NCI-H2227 treated with DMSO at 0.1 percent for 48 hours (cell line): ENCODE measurements at regions not wholly inside any gene's neighbourhood (a gene's known extent, or its start where the extent isn't known, plus 50 kb on each side); places are given as distances from the start of the nearest gene placed in this dataset.
"Not testable (repeated sequence)": the region's sequence is repeated elsewhere in the genome, so short reads cannot be mapped to it uniquely, and the experiment has no call there.

ENCODE experiments used
- DNase-seq: peaks from one replicate; lab custom pipeline; 2025; lab: John Stamatoyannopoulos, UW

- DNase-seq = no peak
These were observed 221.4 kb downstream of the ARL4C start for GRCh38 chr2:234275515-234275914.

DNA sequence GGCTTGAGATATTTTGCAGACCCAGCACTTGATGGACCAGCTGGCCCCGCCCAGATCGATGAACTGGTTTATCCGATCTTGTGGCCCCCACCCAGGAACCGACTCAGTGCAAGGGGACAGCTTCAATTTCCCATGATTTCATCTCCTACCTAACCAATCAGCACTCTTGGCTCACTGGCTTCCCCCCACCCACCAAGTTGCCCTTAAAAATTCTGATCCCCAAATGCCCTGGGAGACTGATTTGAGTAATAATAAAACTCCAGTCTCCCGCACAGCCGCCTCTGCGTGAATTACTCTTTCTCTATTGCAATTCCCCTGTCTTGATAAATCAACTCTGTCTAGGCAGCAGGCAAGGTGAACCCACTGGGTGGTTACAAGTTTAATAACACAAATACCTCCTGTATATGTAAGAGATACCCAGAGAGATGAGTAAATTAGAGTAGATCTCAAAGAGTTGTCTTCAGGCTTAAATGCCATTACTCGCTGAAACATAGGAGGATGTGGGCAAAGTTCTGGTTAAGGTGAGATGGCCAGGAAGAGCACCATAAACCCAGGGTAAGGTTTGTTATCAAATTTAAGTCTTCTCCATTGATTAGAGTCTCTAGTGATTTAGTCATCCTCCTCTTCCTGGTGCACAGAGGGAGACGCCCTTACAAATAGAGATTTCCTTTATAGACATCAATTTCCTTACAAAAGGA, 222.8 kb downstream of the ARL4C start:
- DNase-seq = no peak

DNA sequence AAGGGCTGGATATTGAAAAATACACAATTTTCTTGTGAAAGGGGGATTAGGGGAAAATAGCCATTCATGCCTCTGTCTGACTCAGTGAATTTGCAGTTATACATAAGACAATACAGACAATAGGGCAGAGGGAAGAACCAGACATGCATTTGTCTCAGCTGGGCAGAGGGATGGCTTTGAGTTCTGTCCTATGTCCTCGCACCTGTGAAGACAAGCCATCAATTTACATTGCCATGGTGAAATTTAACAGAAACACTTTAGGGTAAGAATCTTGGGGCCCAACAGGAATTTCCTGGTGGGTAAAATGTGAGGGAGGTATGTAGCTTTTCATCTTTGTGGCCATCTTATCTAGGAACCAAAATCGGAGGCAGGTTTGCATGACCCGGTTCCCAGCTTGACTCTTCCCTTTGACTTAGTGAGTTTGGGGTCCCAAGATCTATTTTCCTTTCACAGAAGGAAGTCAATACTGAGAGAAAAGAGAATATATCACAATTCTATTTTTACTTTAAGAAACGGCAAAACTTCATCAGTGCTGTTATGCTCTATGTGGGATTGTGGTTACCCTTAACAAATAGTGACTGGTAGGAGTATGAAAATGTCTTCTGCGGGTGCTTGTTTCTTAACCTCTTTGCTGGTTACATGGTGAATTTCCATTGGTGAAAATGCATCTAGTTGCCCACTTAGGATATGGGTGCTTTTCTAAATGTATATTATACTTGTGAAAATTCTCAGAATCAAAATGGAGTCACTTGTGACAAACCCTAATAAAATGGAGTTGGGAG, 221.8 kb downstream of the SPP2 start:
- no peak for DNase-seq

GRCh38 chr2:234271338-234271737, 220.8 kb downstream of the SPP2 start:
- no peak for DNase-seq

DNA sequence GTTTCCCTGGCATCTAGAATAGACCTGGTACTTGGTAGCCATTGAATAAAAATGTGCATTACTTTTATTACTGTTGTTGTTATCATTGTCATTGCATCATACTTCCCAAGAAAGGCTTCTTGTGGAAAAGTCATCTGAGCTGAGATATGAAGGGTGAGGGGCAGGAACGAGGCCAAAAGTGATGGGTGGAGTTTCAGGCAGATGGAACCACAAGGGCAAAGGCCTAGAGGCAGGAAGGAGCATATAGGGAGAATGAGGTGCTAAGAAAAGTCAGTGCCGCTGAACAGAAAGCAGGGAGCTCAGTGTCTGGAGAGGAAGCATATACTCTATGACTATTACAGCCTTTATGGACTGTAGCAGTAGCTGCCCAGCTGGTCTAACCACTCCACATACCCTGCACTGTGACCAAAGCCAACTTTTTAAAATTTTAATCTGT, 219.3 kb downstream of the SPP2 start:
- DNase-seq = no peak

DNA sequence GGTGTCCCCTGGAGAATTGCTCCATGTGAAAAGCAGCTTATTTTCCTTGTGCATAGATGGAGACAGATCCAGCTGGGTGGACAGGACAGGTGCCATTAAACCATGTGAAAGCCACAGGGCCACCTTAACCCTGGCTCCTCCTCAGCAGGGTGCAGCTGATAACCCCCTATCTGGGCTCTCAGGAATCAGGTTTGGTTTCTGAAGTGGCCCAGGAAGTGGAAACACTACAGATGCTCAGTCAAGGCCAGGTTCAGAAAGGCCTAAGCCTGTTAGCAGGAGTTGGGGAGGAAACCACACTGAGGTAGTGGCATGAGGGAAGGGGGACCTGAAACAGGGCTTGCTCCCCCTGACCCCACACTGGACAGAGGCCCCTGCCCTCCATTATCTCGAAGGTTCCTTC, 217.0 kb downstream of the SPP2 start:
- DNase-seq = no peak

GRCh38 chr2:234266952-234267351, 216.4 kb downstream of the SPP2 start:
- no peak for DNase-seq

GRCh38 chr2:234265206-234265605, 214.7 kb downstream of the SPP2 start:
- no peak for DNase-seq

GRCh38 chr2:234261736-234262135, 211.2 kb downstream of the SPP2 start:
- no peak for DNase-seq

DNA sequence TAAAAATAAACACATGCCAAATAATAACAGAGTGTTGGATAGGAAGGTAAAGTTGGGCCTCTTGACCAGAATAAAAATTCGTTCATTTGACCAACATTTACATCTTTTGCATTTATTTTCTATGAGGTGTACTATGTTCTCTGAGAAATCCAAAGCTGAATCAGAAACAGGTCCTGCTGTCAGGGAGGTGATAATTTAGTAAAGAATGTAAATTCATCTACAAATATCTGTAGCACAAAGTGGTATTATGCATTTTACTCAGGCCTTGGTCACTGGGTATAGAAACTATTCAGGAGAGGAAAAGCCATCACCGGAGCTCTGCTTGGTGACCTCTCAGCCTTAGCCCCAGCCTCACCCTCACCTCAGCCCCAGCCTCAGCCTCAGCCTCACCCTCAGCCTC, 208.9 kb downstream of the SPP2 start:
- DNase-seq = no peak

- DNase-seq = no peak
These were observed 208.2 kb downstream of the SPP2 start for GRCh38 chr2:234258562-234259141.

DNA sequence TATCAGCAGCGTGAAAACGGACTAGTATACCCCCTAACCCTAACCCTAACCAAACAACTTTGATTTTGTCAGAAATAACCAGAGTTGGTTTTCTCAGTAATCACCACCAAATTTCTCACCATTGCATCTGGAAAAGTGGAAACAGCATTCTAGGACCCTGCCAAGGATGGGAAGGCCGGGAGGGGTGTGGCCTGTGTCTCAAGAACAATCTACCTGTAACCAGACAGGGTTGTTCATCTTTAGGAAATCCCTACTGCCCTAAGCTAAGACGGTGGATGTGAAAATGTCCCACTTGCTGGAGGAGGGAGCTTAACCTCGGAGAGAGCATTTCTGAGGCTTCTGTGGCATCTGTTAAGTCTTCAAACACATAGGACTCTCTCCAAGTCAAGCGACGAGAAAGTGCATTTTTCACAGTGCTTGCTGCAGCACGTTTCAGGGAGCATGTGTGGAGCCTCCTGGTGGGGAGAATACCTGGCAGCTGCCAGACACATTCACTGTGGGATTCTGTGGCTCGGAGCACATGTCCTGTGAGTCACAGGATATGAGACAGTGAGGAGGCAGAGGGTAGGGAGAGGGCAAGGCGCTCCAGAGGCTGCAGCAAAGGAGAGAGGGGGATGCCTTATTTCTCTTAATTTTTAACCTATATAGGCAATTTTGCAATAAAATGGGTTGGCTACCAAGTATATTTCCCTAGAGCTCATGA, 207.5 kb downstream of the SPP2 start:
- no peak for DNase-seq

- no peak for DNase-seq
These were observed 206.0 kb downstream of the SPP2 start for GRCh38 chr2:234256516-234256915.

- no peak for DNase-seq
These were observed 204.4 kb downstream of the SPP2 start for GRCh38 chr2:234254783-234255521.

DNA sequence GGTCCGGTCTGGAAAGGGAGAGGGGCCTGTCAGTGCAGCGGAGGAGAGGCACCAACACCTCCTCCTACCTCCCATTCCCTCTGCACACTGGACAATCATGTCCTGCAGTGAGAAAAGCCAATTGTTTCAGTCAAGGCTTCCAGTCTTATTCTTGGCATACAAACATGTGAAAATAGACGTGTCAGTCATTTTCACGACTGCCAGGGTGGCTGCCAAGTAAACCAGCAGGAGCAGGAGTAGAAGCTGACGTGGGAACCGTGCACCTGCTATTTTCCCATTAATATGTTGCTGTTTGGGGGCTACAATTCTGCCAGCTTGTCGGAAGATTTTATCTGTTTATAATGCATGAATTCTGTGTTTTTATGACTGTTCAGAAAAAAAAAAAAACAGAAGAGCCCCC, 202.3 kb downstream of the SPP2 start:
- DNase-seq = no peak

DNA sequence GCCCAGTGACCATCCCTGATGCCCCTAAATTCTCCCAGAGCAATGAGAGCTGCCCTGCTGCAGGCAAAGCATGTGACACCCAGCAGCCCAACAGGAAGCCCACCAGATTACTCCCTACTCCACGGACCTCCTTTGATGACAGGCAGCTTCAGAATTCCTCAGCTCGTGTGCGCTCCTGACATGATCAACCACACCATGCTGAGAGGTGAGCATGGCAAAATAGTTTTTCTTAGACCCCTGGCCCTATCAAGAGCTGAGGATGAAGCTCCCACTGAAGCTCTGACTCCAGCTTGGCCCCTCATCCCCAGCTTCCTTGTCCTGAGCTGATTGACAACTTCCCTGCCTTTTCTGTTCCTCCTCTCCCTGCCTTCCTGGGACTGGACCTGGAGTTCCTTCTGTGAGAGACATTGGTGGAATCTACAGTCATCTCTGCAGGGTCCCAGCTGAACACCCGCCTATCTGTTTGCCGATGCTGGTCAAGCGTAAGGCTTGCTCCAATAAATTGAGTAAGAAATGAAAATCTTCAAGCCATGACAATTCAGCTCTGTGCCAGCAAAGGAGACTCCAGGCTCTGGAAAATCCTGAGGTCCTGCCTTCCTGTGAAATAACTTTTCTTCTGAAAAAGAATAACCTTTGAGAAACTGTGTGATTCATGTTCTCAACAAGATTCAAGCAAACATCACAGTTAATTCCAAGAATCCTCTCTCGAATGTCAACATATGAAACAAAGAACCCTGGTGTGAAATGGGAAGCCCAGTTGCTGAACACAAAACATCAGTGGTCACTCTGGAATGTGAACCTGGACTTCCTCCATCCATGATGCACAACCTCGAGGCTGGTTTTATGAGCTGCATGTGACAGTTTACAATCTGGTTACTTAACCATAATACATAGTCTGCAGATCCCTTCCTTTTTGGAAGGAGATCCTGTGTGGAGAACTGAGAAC, 201.1 kb downstream of the SPP2 start:
- no peak for DNase-seq

DNA sequence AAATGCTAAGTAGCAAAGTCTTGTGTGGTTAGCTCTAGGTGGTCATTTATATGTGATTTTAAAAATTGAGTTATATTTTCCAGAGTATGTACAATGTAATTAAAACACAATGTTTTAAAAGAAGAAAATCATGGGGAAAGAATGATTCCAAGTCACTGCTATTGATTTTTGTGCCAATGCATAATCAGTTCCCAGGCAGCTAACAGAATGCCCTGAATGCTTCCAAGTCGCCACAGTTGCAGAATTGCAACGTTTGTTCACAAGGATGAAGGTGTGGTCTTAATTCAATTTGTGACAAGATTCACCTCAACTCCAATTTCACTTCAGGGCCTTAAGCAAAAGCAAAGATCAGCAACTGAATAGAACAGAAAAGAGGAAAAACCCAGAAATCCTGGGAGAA, 200.4 kb downstream of the SPP2 start:
- DNase-seq = no peak

GRCh38 chr2:234249873-234250272, 199.4 kb downstream of the SPP2 start:
- DNase-seq = no peak

DNA sequence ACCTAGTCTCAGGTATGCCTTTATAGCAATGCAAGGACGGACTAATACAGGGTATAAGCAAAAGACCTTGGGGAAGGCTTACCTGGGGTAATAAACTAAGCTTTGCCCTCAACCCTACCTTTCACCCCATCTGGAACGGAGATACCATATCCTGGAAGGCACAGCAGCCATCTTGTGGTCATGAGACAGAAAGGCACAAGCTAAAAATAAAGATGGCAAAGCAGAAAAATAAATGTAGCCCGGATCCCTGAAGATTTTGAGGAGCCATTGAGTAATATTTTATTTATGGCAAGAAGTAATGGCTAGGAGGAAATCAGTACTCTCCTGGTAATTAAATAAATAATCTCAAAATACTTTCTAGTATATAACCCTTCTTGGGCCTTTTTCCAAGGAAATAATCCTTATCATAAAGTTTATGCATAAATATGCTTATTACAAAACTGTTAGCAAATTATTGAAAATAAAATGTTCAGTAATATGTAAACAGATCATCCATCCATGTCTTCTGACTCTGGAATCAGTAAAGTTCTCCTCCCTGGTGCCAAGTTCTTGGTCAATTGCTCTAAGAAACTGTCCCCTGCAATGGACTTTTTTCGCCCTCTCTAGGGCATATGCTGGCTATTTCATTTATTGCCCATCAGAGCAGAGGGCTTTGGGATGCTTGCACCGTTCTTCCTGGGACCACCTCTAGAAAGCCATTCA, 198.7 kb downstream of the SPP2 start:
- no peak for DNase-seq

DNA sequence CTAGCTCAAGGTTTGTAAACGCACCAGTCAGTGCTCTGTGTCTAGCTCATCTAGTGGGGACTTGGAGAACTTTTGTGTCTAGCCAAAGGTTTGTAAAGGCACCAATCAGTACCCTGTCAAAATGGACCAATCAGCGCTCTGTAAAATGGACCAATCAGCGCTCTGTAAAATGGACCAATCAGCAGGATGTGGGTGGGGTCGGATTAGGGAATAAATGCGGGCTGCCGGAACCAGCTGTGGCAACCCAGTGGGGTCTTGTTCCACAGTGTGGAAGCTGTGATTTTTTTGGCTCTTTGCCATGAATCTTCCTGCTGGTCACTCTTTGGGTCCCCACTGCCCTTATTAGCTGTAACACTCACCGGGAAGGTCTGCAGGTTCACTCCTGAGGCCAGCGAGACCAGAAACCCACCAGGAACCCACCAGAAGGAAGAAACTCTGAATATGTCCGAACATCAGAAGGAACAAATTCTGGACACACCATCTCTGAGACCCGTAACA, 197.8 kb downstream of the SPP2 start:
- DNase-seq = not testable (repeated sequence)
